ENCODE measurements at regions not wholly inside any gene's neighbourhood (a gene's known extent, or its start where the extent isn't known, plus 50 kb on each side); places are given as distances from the start of the nearest gene placed in this dataset.

DNA sequence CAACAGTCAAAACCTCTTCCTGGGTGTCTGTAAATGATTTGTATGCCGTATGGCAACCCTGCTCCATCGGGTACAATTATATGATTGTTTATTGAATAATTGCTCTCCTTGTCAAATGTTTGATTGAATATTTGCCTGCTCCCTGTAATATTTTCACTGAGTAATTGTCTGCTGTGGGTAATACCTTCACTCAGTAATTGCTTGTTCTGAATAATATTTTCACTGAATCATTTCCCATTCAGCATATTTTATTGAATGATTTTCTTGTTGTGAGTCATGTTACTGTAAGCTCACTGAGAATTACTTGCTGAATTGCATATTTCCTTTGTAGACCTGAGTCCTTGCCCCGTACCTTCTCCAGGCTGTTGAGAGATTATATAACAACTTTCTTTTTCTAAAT lies 535.2 kb downstream of the METTL4 start:
- DNase-seq (ENCODE audit: low spot score) = no peak

DNA sequence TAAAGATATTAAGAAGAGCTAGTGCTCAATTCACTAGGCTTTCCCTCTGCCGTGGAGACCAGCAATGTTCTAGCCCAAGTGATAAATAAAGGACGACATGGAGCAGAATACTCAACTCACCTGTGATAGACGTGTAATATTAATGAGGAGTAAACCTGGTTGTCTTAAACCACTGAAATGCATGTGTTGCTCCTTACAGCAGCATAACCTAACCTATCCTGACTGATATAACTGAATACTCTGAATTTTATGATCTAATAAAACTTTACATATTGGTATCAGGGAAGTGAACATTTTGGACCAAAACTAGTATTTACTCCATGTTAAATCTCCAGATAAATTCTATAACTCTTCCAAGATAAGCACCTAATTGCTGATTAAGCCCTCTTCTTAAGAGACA lies 531.0 kb downstream of the METTL4 start:
- DNase-seq (ENCODE audit: low spot score) = no peak

DNA sequence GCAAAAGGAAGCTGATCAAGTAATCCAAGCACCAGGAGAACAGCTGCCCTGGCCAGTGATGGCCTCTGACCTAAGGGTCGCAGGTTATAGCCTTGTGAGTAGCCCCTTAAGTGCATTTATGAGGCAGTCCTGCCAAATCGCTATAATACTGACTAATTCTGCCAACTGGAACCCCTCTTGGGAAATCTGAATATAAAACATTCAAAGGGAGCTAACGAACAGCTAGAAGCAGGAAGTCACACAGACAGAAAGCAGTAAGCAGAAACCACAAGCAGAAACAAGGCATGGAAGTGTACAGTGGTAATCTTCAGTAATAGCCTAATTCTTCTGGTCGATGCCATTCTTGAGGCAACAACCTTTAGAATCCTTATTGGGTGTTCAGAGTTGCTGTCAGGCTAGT lies 521.3 kb downstream of the METTL4 start:
- DNase-seq (ENCODE audit: low spot score) = no peak

GRCh38 chr18:2050702-2051201 lies 520.6 kb downstream of the METTL4 start:
- no peak for DNase-seq (ENCODE audit: low spot score)

DNA sequence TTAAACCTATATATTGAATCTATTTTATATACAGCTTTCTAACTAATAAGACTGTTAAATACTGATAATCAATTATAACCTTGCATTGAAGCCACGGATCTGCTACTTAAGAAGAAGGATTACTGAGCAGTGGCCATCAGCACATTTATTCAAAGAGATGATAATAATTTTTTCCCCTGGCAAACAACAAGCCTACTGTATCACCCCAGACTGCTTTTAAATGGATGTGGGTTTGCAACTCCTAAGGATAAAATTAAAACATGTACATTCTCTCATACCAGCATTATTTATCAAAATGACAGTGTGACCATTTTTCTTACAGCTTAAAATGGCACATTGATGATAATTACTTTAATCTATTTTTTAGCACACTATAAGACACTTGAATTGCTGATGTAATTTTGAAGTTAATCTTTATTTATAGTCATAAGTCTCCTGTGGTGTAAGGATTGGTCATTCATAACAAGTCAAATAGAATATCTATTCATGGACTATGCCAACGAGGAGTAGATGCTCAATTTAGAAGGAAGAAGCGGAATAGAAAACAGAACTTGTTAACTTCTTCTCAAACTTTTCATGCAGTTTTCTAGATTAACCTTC lies 517.7 kb downstream of the METTL4 start:
- no peak for DNase-seq (ENCODE audit: low spot score)

GRCh38 chr18:2059336-2059735 lies 512.0 kb downstream of the METTL4 start:
- no peak for DNase-seq (ENCODE audit: low spot score)

DNA sequence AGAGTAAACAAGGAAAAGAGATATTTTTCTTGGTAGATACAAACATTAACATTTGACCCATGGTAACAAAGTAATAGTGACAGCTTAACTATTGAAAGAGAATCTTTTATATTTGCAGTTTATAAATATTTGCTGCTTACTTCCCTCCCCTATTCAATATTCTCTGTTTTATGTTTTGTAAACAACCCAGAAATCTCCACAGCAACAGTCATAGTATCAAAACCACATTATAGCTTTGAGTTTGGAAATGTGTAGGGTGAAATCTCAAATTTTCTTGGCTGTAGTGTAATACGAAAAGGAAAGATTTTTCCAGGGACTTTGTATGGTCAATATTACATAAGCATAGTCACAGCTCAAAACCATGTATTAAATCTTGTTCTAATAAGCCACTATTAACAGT lies 511.2 kb downstream of the METTL4 start:
- DNase-seq (ENCODE audit: low spot score) = no peak

DNA sequence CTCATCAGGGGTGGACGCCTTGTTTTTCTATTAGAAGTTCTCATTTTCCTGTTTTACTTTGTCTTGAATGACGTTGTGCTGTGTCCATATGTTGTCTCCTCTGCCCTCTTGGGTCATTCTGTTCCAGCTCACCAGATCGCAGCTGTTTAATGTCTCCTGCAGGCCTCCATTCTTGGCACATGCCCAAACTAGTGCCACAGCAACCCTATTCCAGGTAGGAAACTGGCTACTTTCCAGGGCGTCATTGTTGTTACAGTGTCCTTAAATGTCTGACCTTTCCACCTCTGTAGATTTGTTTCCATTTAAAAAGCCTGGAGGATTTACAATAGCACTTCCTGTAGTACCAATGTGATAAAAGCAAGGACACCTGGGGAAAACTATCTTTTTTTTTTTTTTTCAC lies 500.7 kb downstream of the METTL4 start:
- DNase-seq (ENCODE audit: low spot score) = no peak

DNA sequence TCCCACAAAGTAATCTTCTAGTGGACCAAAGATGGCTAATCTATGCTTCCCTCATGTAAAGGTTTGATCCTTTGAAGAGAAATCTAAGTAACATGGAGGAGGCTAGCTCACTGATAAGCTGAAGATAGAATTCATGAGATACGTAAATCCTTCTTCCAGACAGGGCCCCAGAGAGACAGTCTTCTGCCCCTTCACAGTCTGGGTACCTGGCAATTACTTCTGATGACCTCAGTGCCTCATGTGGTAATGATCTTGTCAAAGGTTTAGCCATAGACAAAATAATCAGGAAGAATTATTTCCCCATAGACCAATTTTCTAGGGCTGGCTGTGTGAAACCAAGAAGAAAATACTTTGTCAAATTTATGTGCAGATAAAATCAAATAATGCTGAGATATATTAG lies 495.8 kb downstream of the METTL4 start:
- DNase-seq (ENCODE audit: low spot score) = no peak

DNA sequence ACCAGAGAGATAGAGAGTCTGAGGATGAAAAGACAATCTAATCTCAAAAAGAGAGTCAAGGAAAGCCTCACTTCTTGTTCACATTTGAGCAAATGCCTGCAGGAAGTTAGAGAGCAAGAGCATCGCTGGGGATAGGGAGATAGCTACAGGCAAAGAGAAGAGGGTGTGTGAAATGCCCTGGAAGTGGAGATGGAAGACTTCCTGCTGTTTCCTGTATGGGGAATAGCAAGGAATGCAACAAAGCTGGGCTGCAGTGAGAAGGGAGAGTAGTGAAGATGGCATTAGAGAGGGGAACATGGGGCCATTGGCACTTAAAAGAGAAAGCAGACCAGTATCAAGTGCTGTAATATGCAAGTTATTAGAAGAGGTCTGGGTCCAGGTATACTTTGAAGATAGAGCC lies 488.6 kb downstream of the METTL4 start:
- DNase-seq (ENCODE audit: low spot score) = no peak

DNA sequence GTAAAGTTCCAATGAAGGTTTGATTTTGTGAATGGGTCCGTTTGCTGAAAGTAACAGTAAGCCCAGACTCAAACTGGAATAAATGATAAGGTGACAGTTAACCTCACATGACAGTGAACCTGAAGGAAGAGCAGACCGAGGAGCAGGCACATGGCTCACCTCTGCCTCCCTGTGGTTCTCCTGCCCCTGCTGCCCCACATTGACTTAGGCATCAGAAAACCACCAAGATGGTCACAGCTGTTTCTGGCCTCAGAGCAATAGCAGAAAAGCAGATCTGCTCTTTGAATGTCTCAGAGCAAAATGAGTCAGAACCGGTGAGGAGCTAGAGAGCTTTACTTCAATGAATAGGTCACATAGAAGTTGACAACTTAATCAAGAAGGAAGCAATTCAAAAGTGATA lies 487.6 kb downstream of the METTL4 start:
- peak; percentile 13 for DNase-seq (ENCODE audit: low spot score)

- DNase-seq (ENCODE audit: low spot score) = no peak
Observed at GRCh38 chr18:2086439-2086838, 484.9 kb downstream of the METTL4 start.

GRCh38 chr18:2087877-2088673 lies 483.2 kb downstream of the METTL4 start:
- no peak for DNase-seq (ENCODE audit: low spot score)

DNA sequence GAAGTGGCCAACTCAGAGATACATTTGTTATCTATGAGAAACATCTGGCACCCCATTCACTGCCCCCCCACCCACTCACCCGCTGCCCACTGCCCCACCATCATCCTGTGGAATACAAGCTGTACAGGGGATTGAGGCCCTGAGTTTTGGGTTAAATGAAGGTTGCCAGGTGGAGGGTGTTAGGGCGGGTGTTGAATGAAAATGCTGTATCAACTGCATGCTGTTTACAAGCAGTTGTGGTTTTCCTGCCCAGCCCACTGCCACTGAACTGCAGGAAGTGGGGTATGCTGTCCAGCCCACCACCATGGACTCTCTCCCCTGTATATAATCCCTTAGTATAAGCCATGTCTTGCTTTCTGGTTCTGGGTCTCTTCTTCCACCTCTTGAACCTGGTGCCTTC lies 481.9 kb downstream of the METTL4 start:
- DNase-seq (ENCODE audit: low spot score) = no peak

GRCh38 chr18:2091937-2092336 lies 479.4 kb downstream of the METTL4 start:
- DNase-seq (ENCODE audit: low spot score) = no peak

DNA sequence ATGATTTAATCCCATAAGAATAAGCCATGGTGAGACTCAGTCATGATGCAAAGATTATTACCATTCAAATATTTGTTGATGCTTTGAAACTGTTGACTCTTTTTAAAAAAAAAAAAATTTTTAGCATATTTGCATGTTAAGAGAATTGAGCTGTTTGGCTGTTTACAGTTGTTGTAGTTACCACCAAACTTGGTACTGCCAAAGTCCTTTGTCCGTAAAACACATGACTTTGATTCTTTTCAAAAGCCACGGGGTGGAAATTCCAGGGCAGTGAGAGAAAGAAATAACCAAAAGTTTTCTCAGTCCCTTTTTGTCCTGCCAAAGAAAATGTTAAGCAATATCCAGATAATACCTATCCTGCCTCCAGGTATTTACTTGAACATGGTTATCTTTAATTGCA lies 474.8 kb downstream of the METTL4 start:
- no peak for DNase-seq (ENCODE audit: low spot score)

DNA sequence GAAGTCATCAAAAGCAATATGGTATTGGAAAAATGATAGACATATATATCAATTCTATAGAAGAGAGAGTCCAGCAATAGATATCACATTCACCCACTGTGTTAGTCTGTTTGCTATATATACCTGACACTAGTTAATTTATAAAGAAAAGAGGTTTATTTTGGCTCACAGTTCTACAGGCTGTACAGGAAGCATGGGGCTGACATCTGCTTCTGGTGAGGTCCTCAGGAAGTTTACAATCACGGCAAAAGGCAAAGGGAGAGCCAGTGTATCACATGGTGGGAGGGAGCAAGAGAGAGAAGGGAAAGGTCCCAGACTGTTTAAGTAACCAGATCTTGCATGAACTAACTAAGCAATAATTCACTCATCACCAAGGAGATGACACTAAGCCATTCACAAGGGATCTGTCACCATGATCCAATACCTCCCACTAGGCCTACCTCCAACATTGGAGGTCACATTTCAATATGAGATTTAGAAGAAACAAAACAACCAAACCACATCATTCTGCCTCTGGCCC lies 470.6 kb downstream of the METTL4 start:
- DNase-seq (ENCODE audit: low spot score) = no peak

GRCh38 chr18:2102022-2102421 lies 469.3 kb downstream of the METTL4 start:
- DNase-seq (ENCODE audit: low spot score) = no peak

GRCh38 chr18:2103299-2103698 lies 468.0 kb downstream of the METTL4 start:
- no peak for DNase-seq (ENCODE audit: low spot score)

- DNase-seq (ENCODE audit: low spot score) = peak; percentile 60
Observed at GRCh38 chr18:2104620-2105462, 466.5 kb downstream of the METTL4 start.

GRCh38 chr18:2108591-2108990 lies 462.7 kb downstream of the METTL4 start:
- no peak for DNase-seq (ENCODE audit: low spot score)

GRCh38 chr18:2111456-2111855 lies 459.8 kb downstream of the METTL4 start:
- DNase-seq (ENCODE audit: low spot score) = no peak

All from HuH-7.5 (cell line).